CD4-positive, CD25-positive, alpha-beta regulatory T cell (primary cell): ENCODE measurements at regions not wholly inside any gene's neighbourhood (a gene's known extent, or its start where the extent isn't known, plus 50 kb on each side); places are given as distances from the start of the nearest gene placed in this dataset.

ENCODE experiments used
- ATAC-seq, 2 donors: fragments of 150-1000 bp; cut with Tn5 transposase; one replicate each; pipeline ENCODE4 v1.10.0; 2021; ENCODE audit warnings: low read depth in 2 of 2, moderate number of reproducible peaks in 2 of 2, moderate library complexity in 1 of 2
- DNase-seq, 3 donors: peaks; one replicate each; pipeline versions ENCODE4 v3.0.0 to v3.0.0-alpha.2; 2012 to 2022; ENCODE audit warnings: mixed read lengths in 1 of 3
- H3K27ac ChIP-seq: one replicate; pipeline ENCODE4 v1.7.0; 2013; ENCODE audit warnings: mild to moderate bottlenecking, low read length; ENCODE audit not compliant: insufficient read depth, poor library complexity, severe bottlenecking
- H3K27me3 ChIP-seq: one replicate; pipeline ENCODE4 v1.7.0; 2013; ENCODE audit warnings: low read length; ENCODE audit not compliant: control insufficient read depth, insufficient read depth
- H3K36me3 ChIP-seq: one replicate; pipeline ENCODE4 v1.7.0; 2013; ENCODE audit warnings: mild to moderate bottlenecking, low read length, moderate library complexity; ENCODE audit not compliant: control insufficient read depth, insufficient read depth
- H3K4me1 ChIP-seq: 2 replicates; pipeline ENCODE4 v1.7.0; 2013; ENCODE audit warnings: mild to moderate bottlenecking, low read length; ENCODE audit not compliant: insufficient read depth, control insufficient read depth, poor library complexity, severe bottlenecking
- H3K4me3 ChIP-seq: one replicate; pipeline ENCODE4 v1.7.0; 2013; ENCODE audit warnings: low read depth, mild to moderate bottlenecking, low read length, moderate library complexity
- H3K9me3 ChIP-seq, 2 experiments: 1 replicate in 1 of 2; 2 replicates in 1 of 2; pipeline ENCODE4 v1.7.0; 2013; ENCODE audit warnings: low read length in 2 of 2, mild to moderate bottlenecking in 1 of 2, moderate library complexity in 1 of 2; ENCODE audit not compliant: control insufficient read depth in 2 of 2
- H3K27ac Mint-ChIP-seq, 3 donors: one replicate each; pipeline ENCODE4 v1.8.0; 2020 to 2022; ENCODE audit warnings: mild to moderate bottlenecking in 3 of 3, mixed read lengths in 3 of 3, moderate library complexity in 2 of 3
- H3K27me3 Mint-ChIP-seq: one replicate; pipeline ENCODE4 v1.8.0; 2022; ENCODE audit warnings: mild to moderate bottlenecking, mixed read lengths
- H3K36me3 Mint-ChIP-seq: one replicate; pipeline ENCODE4 v1.8.0; 2020; ENCODE audit warnings: mixed read lengths
- H3K4me1 Mint-ChIP-seq, 4 donors: one replicate each; pipeline ENCODE4 v1.8.0; 2020 to 2022; ENCODE audit warnings: mixed read lengths in 4 of 4, mild to moderate bottlenecking in 1 of 4
- H3K4me3 Mint-ChIP-seq, 4 donors: one replicate each; pipeline ENCODE4 v1.8.0; 2020 to 2022; ENCODE audit warnings: mild to moderate bottlenecking in 4 of 4, mixed read lengths in 4 of 4, moderate library complexity in 3 of 4
- H3K9me3 Mint-ChIP-seq, 7 donors: one replicate each; pipeline ENCODE4 v1.8.0; 2020 to 2022; ENCODE audit warnings: mixed read lengths in 7 of 7, mild to moderate bottlenecking in 3 of 7, moderate library complexity in 2 of 7

GRCh38 chr15:97884513-97885131 lies 75.9 kb upstream of the ARRDC4 start:
- no peak overlapping the region for H3K4me3 ChIP-seq
- H3K4me1 Mint-ChIP-seq = no peaks in the 10 kb centered on the region
- H3K27me3 Mint-ChIP-seq = no peaks in the 10 kb centered on the region
- ATAC-seq (no peak), DNase-seq (no peak)
- peaks cover 0 to 2% (median 0%) of the 10 kb centered on the region in 7 donors for H3K9me3 Mint-ChIP-seq
- no peak overlapping the region for H3K27ac Mint-ChIP-seq
- no peaks in the 10 kb centered on the region for H3K27me3 ChIP-seq
- H3K36me3 Mint-ChIP-seq = no peaks in the 10 kb centered on the region
- H3K4me1 ChIP-seq = no peaks in the 10 kb centered on the region
- H3K36me3 ChIP-seq = no peaks in the 10 kb centered on the region
- H3K27ac ChIP-seq = no peak overlapping the region
- H3K9me3 ChIP-seq = no peaks in the 10 kb centered on the region
- no peak overlapping the region for H3K4me3 Mint-ChIP-seq

- Mint-ChIP-seq H3K27me3 (no peaks in the 10 kb centered on the region), H3K9me3 (peaks cover 0 to 2% (median 0%) of the 10 kb centered on the region in 7 donors), H3K4me3 (no peak overlapping the region), H3K27ac (no peak overlapping the region), H3K4me1 (no peaks in the 10 kb centered on the region), H3K36me3 (no peaks in the 10 kb centered on the region)
- Histone ChIP-seq H3K36me3 (no peaks in the 10 kb centered on the region), H3K4me1 (no peaks in the 10 kb centered on the region), H3K4me3 (no peak overlapping the region), H3K9me3 (no peaks in the 10 kb centered on the region), H3K27me3 (no peaks in the 10 kb centered on the region), H3K27ac (no peak overlapping the region)
- DNase-seq = no peak
- no peak for ATAC-seq
These were observed 70.2 kb upstream of the ARRDC4 start for GRCh38 chr15:97890307-97890706.

GRCh38 chr15:97892167-97892938 lies 68.2 kb upstream of the ARRDC4 start:
- no peak overlapping the region for H3K27ac Mint-ChIP-seq
- Histone ChIP-seq H3K36me3 (no peaks in the 10 kb centered on the region), H3K27ac (no peak overlapping the region), H3K4me1 (no peaks in the 10 kb centered on the region), H3K9me3 (no peaks in the 10 kb centered on the region), H3K4me3 (no peak overlapping the region), H3K27me3 (no peaks in the 10 kb centered on the region)
- no peaks in the 10 kb centered on the region for H3K36me3 Mint-ChIP-seq
- no peak overlapping the region for H3K4me3 Mint-ChIP-seq
- DNase-seq (no peak), ATAC-seq (no peak)
- H3K27me3 Mint-ChIP-seq = no peaks in the 10 kb centered on the region
- H3K9me3 Mint-ChIP-seq = peaks cover 0 to 1% (median 0%) of the 10 kb centered on the region in 7 donors
- H3K4me1 Mint-ChIP-seq = no peaks in the 10 kb centered on the region

- H3K27ac Mint-ChIP-seq = no peak overlapping the region
- no peak for ATAC-seq
- Histone ChIP-seq H3K27ac (no peak overlapping the region), H3K4me1 (no peaks in the 10 kb centered on the region), H3K4me3 (no peak overlapping the region), H3K9me3 (no peaks in the 10 kb centered on the region), H3K36me3 (no peaks in the 10 kb centered on the region), H3K27me3 (no peaks in the 10 kb centered on the region)
- no peaks in the 10 kb centered on the region for H3K36me3 Mint-ChIP-seq
- H3K9me3 Mint-ChIP-seq = peaks cover 0 to 1% (median 0%) of the 10 kb centered on the region in 7 donors
- no peaks in the 10 kb centered on the region for H3K27me3 Mint-ChIP-seq
- H3K4me1 Mint-ChIP-seq = no peaks in the 10 kb centered on the region
- no peak overlapping the region for H3K4me3 Mint-ChIP-seq
- no peak for DNase-seq
These were observed 66.5 kb upstream of the ARRDC4 start for GRCh38 chr15:97893967-97894366.

GRCh38 chr15:97899981-97900380 lies 60.5 kb upstream of the ARRDC4 start:
- H3K27ac ChIP-seq = no peak overlapping the region
- Mint-ChIP-seq H3K4me3 (no peak overlapping the region), H3K27ac (no peak overlapping the region), H3K36me3 (no peaks in the 10 kb centered on the region), H3K4me1 (peaks cover 0 to 2% (median 0%) of the 10 kb centered on the region in 4 donors), H3K9me3 (peaks cover 0 to 4% (median 0%) of the 10 kb centered on the region in 7 donors), H3K27me3 (peaks cover 4% of the 10 kb centered on the region)
- H3K27me3 ChIP-seq = no peaks in the 10 kb centered on the region
- ATAC-seq = no peak
- H3K9me3 ChIP-seq = no peaks in the 10 kb centered on the region
- no peak for DNase-seq
- H3K4me3 ChIP-seq = no peak overlapping the region
- H3K36me3 ChIP-seq = no peaks in the 10 kb centered on the region
- H3K4me1 ChIP-seq = no peaks in the 10 kb centered on the region

- Mint-ChIP-seq H3K27me3 (peaks cover 12% of the 10 kb centered on the region), H3K4me3 (no peak overlapping the region), H3K4me1 (peaks cover 0 to 2% (median 0%) of the 10 kb centered on the region in 4 donors), H3K27ac (no peak overlapping the region), H3K9me3 (peaks cover 0 to 4% (median 0%) of the 10 kb centered on the region in 7 donors), H3K36me3 (no peaks in the 10 kb centered on the region)
- Histone ChIP-seq H3K4me3 (no peak overlapping the region), H3K9me3 (no peaks in the 10 kb centered on the region), H3K27ac (no peak overlapping the region), H3K36me3 (no peaks in the 10 kb centered on the region), H3K4me1 (no peaks in the 10 kb centered on the region), H3K27me3 (no peaks in the 10 kb centered on the region)
- ATAC-seq (no peak), DNase-seq (no peak)
These were observed 58.2 kb upstream of the ARRDC4 start for GRCh38 chr15:97902140-97902780.

- H3K4me3 ChIP-seq = no peak overlapping the region
- H3K4me1 ChIP-seq = no peaks in the 10 kb centered on the region
- Mint-ChIP-seq H3K4me1 (peaks cover 0 to 2% (median 0%) of the 10 kb centered on the region in 4 donors), H3K36me3 (no peaks in the 10 kb centered on the region), H3K27me3 (peaks cover 12% of the 10 kb centered on the region), H3K9me3 (peaks cover 0 to 6% (median 0%) of the 10 kb centered on the region in 7 donors), H3K27ac (no peak overlapping the region), H3K4me3 (no peak overlapping the region)
- no peaks in the 10 kb centered on the region for H3K9me3 ChIP-seq
- DNase-seq (no peak), ATAC-seq (no peak)
- H3K27me3 ChIP-seq = no peaks in the 10 kb centered on the region
- H3K36me3 ChIP-seq = no peaks in the 10 kb centered on the region
- no peak overlapping the region for H3K27ac ChIP-seq
These were observed 56.9 kb upstream of the ARRDC4 start for GRCh38 chr15:97903560-97903959.
